ENCODE measurements at regions not wholly inside any gene's neighbourhood (a gene's known extent, or its start where the extent isn't known, plus 50 kb on each side); places are given as distances from the start of the nearest gene placed in this dataset.

DNA sequence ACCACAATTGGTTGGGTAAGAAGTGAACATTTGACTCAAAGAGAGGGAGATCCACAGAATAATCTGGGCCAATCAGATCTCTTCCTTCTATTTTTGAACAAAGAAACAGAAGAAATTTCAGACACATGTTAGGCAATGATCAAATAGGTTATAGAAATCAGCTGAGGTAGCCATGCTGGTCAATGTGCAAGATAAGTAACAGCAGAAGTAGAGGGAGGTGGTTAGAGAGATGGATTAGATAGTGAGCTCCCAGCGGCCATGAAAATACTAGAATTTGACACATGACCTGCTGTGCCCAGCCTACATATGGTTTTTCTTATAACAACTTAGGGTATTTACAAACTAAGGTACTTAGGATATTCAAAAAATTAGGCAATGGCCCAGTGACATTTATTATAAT, 230.9 kb upstream of the ARID2 start:
- TF ChIP-seq, protein P1, sequence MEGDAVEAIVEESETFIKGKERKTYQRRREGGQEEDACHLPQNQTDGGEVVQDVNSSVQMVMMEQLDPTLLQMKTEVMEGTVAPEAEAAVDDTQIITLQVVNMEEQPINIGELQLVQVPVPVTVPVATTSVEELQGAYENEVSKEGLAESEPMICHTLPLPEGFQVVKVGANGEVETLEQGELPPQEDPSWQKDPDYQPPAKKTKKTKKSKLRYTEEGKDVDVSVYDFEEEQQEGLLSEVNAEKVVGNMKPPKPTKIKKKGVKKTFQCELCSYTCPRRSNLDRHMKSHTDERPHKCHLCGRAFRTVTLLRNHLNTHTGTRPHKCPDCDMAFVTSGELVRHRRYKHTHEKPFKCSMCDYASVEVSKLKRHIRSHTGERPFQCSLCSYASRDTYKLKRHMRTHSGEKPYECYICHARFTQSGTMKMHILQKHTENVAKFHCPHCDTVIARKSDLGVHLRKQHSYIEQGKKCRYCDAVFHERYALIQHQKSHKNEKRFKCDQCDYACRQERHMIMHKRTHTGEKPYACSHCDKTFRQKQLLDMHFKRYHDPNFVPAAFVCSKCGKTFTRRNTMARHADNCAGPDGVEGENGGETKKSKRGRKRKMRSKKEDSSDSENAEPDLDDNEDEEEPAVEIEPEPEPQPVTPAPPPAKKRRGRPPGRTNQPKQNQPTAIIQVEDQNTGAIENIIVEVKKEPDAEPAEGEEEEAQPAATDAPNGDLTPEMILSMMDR (conservative IDR thresholded peaks at IDR 0.05) = no peak
- no peak for TF ChIP-seq ZFX (IDR thresholded peaks at IDR 0.05)
